ENCODE measurements at regions not wholly inside any gene's neighbourhood (a gene's known extent, or its start where the extent isn't known, plus 50 kb on each side); places are given as distances from the start of the nearest gene placed in this dataset.
A peak's percentile ranks its signal among the peaks of the same experiment; 100 is the strongest.

DNA sequence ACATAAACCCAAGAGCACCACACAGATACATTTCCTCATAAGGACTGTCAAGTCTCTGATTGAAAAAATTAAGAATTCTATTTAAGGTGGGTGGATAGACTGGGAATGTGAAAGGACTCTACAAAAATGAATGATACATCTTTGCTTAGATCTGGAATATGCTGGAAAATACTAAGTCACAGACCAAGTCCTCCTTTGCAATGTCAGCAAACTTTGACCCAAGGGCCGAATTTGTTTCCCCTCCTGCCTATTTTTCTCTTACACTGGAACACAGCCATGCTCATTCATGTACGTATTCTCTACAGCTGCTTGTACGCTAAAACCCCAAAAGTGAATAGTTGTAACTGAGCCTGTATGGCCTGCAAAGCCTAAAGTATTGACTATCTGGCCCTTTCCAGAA lies 180.7 kb downstream of the ADSS2 start:
- DNase-seq (ENCODE audit: low spot score in 2 of 2) = no peak
- TF ChIP-seq, protein P1, sequence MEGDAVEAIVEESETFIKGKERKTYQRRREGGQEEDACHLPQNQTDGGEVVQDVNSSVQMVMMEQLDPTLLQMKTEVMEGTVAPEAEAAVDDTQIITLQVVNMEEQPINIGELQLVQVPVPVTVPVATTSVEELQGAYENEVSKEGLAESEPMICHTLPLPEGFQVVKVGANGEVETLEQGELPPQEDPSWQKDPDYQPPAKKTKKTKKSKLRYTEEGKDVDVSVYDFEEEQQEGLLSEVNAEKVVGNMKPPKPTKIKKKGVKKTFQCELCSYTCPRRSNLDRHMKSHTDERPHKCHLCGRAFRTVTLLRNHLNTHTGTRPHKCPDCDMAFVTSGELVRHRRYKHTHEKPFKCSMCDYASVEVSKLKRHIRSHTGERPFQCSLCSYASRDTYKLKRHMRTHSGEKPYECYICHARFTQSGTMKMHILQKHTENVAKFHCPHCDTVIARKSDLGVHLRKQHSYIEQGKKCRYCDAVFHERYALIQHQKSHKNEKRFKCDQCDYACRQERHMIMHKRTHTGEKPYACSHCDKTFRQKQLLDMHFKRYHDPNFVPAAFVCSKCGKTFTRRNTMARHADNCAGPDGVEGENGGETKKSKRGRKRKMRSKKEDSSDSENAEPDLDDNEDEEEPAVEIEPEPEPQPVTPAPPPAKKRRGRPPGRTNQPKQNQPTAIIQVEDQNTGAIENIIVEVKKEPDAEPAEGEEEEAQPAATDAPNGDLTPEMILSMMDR (IDR thresholded peaks at IDR 0.05) = no peak
- intact Hi-C loops (cut with DNase I; ENCODE audit: low total_unique reads) = loop anchor here (10.0 kb wide), 1 partner anchor 916 kb away; no protein-coding TSS in a partner anchor
- 97 to 98% methylated on average over 3 of the region's 3 CpGs for WGBS, 2 donors
- H3K4me3 ChIP-seq (ENCODE audit: low read depth, poor library complexity, severe bottlenecking) = no peak overlapping the region

DNA sequence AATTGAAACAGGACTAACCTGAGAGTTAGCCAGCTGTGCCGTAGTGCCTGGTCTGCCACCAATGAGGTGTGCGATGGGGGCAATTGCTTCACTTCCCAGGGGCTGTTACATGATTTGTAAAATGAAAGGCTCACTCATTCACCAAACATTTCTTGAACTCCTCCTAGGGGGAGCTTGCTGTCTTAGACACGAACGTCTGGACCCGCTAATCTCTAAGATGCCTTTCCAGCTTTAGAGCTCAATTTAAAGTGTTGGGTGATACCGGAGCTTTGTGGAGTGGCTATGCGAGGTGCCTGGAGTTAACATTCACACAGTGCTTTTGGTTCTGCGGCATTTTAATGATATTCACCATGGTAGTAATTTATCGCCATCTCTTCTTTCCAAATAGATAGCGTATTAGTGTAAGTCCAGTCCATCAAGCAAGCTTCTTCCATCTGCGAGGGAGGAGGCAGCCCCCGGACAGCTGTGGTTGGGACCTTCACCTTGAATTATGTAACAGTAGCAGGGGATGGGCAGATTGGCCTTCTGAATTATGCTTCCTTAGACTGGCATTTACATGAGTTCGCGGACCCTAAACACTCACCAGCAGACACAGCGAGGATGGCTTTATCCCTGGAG lies 179.9 kb downstream of the ADSS2 start:
- intact Hi-C loops (cut with DNase I; ENCODE audit: low total_unique reads) = loop anchor here (10.0 kb wide), 1 partner anchor 917 kb away; no protein-coding TSS in a partner anchor
- no peak overlapping the region for H3K4me3 ChIP-seq (ENCODE audit: low read depth, poor library complexity, severe bottlenecking)
- TF ChIP-seq, protein P1 (IDR thresholded peaks at IDR 0.05) = no peak
- no peak for TF ChIP-seq POLR2A (IDR thresholded peaks at IDR 0.05)
- DNase-seq (ENCODE audit: low spot score in 2 of 2) = peak in 1 of 2 donors; percentile 45
- WGBS, 2 donors = 93 to 95% methylated on average over 15 of the region's 15 CpGs

DNA sequence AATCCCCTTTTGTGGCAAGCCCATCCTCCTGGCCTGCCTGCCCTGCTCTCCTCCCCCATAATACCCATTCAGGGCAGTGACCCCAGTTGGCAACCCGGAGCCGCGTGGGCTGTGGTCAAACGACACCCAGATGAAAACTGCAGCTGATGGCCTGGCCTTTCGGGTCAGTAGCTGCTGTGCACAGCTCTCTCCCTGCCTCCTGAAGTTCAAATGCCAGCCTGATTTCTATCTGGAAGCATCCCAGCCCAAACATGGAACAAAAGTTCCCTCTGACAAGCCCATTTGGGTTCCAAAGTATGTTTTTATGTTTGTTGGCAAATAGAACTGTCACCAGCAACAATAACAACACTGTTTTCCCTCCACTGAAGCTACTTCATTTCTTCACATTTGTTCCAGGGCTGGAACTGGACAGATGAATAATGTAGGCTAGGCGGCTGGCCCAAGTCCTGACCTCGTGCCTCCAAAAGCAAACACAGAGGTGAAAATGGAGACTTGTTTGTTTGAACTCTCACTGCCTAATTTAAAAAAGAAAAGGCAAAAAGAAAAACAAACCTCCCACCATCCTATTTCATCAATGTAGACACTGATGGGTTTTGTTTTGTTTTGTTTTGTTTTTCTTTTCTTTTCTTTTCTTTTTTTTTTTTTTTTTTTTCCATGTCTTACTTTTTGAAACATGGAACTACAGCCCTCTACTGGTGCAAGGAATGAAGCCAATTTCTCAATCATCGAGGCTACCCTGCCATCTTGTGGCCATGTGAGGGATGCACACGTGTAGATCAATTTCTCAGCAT lies 179.0 kb downstream of the ADSS2 start:
- peak; percentile 68 to 92 for DNase-seq (ENCODE audit: low spot score in 2 of 2)
- no peak overlapping the region for H3K4me3 ChIP-seq (ENCODE audit: low read depth, poor library complexity, severe bottlenecking)
- WGBS, 2 donors = 52 to 55% methylated on average over 9 of the region's 9 CpGs
- TF ChIP-seq, protein P1 (IDR thresholded peaks at IDR 0.05) = peak in 1 of 3 donors; percentile 98
- TF ChIP-seq POLR2A (IDR thresholded peaks at IDR 0.05) = no peak
- intact Hi-C loops (cut with DNase I; ENCODE audit: low total_unique reads) = loop anchor here (10.0 kb wide), 1 partner anchor 918 kb away; no protein-coding TSS in a partner anchor

DNA sequence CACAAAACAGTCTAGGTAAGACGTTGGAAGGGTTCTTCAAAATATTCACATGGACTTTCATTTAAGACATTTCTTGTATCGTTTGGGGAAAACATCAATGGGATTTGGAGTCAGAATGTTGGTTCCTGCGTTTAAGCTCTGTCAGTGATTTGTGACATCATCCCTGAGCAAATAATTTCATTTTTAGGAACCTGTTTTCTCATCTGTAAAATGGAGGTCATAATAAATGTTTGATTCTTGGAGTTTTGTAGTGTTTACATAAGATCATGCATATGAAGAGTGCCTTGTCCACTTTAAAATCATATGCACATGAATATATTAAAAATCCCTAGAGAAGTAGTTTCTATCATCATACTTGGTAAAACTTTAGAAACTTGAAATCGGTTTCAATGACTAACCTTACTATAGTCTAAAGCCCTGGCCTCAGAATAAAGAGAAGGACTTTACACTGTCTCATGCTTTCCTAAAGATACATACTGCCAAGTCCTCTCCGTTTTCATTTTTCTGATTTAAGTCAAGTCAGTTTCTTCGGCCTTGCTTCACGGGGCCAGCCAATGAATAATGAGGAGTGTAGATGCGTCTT lies 178.4 kb downstream of the ADSS2 start:
- intact Hi-C loops (cut with DNase I; ENCODE audit: low total_unique reads) = loop anchor here (10.0 kb wide), 1 partner anchor 919 kb away; no protein-coding TSS in a partner anchor
- H3K4me3 ChIP-seq (ENCODE audit: low read depth, poor library complexity, severe bottlenecking) = no peak overlapping the region
- no peak for TF ChIP-seq POLR2A (IDR thresholded peaks at IDR 0.05)
- TF ChIP-seq, protein P1 (IDR thresholded peaks at IDR 0.05) = no peak
- WGBS, 2 donors = 36 to 41% methylated on average over 8 of the region's 8 CpGs
- no peak for DNase-seq (ENCODE audit: low spot score in 2 of 2)

DNA sequence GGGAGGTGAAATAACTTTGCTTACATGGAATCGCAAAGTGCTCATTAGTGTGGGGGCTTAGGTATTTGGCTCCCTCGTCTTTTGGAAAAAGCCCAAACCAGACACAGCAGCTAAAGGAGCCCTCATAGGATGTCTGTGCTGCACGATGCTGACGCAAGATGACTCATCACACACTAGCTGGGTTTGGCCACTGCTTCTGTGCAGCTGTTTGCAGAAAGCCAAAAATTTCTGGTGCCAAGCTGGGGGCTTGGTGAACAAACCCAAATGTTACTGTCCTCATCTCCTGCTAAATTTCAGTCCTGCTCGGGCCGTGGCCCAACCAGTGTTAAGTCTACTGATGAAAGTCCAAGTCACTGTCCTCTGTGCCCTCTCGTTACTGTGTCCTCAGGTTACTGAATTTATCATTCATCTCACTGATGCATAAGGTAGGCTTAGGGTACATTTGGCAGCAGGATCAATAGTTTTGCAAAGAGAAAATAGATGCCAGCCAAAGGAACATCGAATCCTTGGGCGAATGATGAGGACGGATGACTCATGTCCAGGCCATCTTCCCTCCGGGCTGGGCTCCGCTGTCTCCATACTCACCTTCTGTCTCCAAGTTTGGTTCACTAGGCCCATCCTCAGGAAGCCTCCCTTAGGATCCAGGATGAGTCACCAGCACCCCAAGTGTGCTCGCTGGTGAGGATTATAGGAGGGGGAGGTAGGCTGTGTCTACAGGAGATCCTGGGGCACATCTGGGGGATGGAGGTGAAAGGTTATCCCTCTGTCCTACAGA lies 177.7 kb downstream of the ADSS2 start:
- DNase-seq (ENCODE audit: low spot score in 2 of 2) = peak in 1 of 2 donors; percentile 86
- intact Hi-C loops (cut with DNase I; ENCODE audit: low total_unique reads) = loop anchor here (10.0 kb wide), 1 partner anchor 919 kb away; no protein-coding TSS in a partner anchor
- no peak overlapping the region for H3K4me3 ChIP-seq (ENCODE audit: low read depth, poor library complexity, severe bottlenecking)
- TF ChIP-seq, protein P1 (IDR thresholded peaks at IDR 0.05) = no peak
- no peak for TF ChIP-seq POLR2A (IDR thresholded peaks at IDR 0.05)
- 35 to 39% methylated on average over 11 to 13 of the region's 13 CpGs for WGBS, 2 donors

All from lower leg skin (tissue), 4 donors.